Hepatocyte (in vitro differentiated cells): ENCODE measurements at regions not wholly inside any gene's neighbourhood (a gene's known extent, or its start where the extent isn't known, plus 50 kb on each side); places are given as distances from the start of the nearest gene placed in this dataset.
A peak's percentile ranks its signal among the peaks of the same experiment; 100 is the strongest.

ENCODE experiments used
- DNase-seq: peaks from one replicate; pipeline ENCODE4 v3.0.0-alpha.2; 2016; ENCODE audit warnings: low spot score
- H2AFZ ChIP-seq: fragments of 200-600 bp; sonication (generic); 2 replicates; pipeline ENCODE4 v1.6.0; 2016; ENCODE audit warnings: antibody characterized with exemption, mild to moderate bottlenecking
- H3K27ac ChIP-seq: fragments of 200-600 bp; sonication (generic); 2 replicates; pipeline ENCODE4 v1.5.1; 2016; ENCODE audit warnings: mild to moderate bottlenecking
- H3K27me3 ChIP-seq: fragments of 200-600 bp; sonication (generic); 2 replicates; pipeline ENCODE4 v1.6.1; 2016
- H3K36me3 ChIP-seq: fragments of 200-600 bp; sonication (generic); replicated peaks from 2 replicates; pipeline ENCODE4 v1.5.1; 2016; ENCODE audit warnings: low read depth; ENCODE audit not compliant: insufficient read depth
- H3K4me1 ChIP-seq: fragments of 200-600 bp; sonication (generic); 2 replicates; pipeline ENCODE4 v1.5.1; 2016; ENCODE audit warnings: mild to moderate bottlenecking, moderate library complexity; ENCODE audit not compliant: insufficient read depth
- H3K4me2 ChIP-seq: fragments of 200-600 bp; sonication (generic); 2 replicates; pipeline ENCODE4 v1.6.0; 2016
- H3K4me3 ChIP-seq: fragments of 200-600 bp; sonication (generic); 2 replicates; pipeline ENCODE4 v1.5.1; 2016; ENCODE audit warnings: mild to moderate bottlenecking
- H3K79me2 ChIP-seq: fragments of 200-600 bp; sonication (generic); 2 replicates; pipeline ENCODE4 v1.6.0; 2017; ENCODE audit warnings: mild to moderate bottlenecking
- H3K9me2 ChIP-seq: fragments of 200-600 bp; sonication (generic); replicated peaks from 2 replicates; pipeline ENCODE4 v1.6.0; 2017; ENCODE audit warnings: mild to moderate bottlenecking; ENCODE audit not compliant: insufficient read depth
- H3K9me3 ChIP-seq: fragments of 200-600 bp; sonication (generic); 2 replicates; pipeline ENCODE4 v1.5.1; 2016; ENCODE audit warnings: low read depth, mild to moderate bottlenecking
- H4K20me1 ChIP-seq: fragments of 200-600 bp; sonication (generic); 2 replicates; pipeline ENCODE4 v1.6.0; 2016; ENCODE audit warnings: mild to moderate bottlenecking; ENCODE audit not compliant: insufficient read depth, poor library complexity, severe bottlenecking
- EZH2 ChIP-seq: fragments of 200-600 bp; sonication (generic); IDR thresholded peaks from 2 replicates; pipeline ENCODE4 v1.6.1; 2016; ENCODE audit warnings: antibody characterized with exemption, mild to moderate bottlenecking, borderline replicate concordance
- EZH2phosphoT487 ChIP-seq: fragments of 200-600 bp; sonication (generic); IDR thresholded peaks from one replicate; pipeline ENCODE4 v1.6.1; 2018; ENCODE audit warnings: antibody characterized with exemption, mild to moderate bottlenecking, low read depth, moderate library complexity; ENCODE audit not compliant: unreplicated experiment, severe bottlenecking
- WGBS: methylation state at CpG from one replicate; pipeline ENCODE4 v1.1.6; 2016; ENCODE audit warnings: low lambda C conversion rate; ENCODE audit errors: missing lambda C conversion rate; 5-methylcytosine and 5-hydroxymethylcytosine counted together
- TF ChIP-seq, protein P1 (sequence below): fragments of 200-600 bp; sonication (generic); IDR thresholded peaks from 2 replicates; pipeline ENCODE4 v1.5.1; 2016; ENCODE audit warnings: antibody characterized with exemption, mild to moderate bottlenecking; ENCODE audit not compliant: poor library complexity

DNA sequence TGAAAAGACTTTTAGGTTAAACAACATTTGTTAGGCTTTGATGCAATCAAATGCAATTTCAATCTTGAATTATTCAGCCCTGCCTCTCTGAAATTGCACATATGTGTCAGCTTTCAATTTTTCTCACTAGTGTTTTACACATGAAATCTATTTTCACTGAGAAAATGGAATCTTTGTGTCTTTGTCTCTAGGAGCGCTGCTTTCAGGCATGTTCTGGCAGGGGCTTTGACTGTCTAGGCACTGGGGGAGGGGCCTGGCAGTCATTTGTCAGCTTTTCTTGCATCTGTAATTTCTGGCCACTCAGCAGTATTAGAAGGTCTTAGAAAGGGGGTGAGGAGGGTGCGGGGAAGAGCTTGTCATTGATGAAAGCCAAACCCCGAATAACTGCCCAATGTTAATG is 264.4 kb downstream of the PTPRC start:
- H3K79me2 ChIP-seq: peaks cover 46% of the 10 kb centered on the region
- no peaks in the 10 kb centered on the region for H3K9me3 ChIP-seq
- peak overlapping the region; percentile 42 for H3K4me2 ChIP-seq
- H3K36me3 ChIP-seq: no peaks in the 10 kb centered on the region
- H4K20me1 ChIP-seq: no peaks in the 10 kb centered on the region
- H3K9me2 ChIP-seq: no peaks in the 10 kb centered on the region
- H2AFZ ChIP-seq: no peak overlapping the region
- H3K27ac ChIP-seq: peak overlapping the region; percentile 51
- H3K27me3 ChIP-seq: no peaks in the 10 kb centered on the region
- DNase-seq: peak; percentile 12
- TF ChIP-seq EZH2phosphoT487: no peak
- TF ChIP-seq EZH2: no peak
- TF ChIP-seq, protein P1, sequence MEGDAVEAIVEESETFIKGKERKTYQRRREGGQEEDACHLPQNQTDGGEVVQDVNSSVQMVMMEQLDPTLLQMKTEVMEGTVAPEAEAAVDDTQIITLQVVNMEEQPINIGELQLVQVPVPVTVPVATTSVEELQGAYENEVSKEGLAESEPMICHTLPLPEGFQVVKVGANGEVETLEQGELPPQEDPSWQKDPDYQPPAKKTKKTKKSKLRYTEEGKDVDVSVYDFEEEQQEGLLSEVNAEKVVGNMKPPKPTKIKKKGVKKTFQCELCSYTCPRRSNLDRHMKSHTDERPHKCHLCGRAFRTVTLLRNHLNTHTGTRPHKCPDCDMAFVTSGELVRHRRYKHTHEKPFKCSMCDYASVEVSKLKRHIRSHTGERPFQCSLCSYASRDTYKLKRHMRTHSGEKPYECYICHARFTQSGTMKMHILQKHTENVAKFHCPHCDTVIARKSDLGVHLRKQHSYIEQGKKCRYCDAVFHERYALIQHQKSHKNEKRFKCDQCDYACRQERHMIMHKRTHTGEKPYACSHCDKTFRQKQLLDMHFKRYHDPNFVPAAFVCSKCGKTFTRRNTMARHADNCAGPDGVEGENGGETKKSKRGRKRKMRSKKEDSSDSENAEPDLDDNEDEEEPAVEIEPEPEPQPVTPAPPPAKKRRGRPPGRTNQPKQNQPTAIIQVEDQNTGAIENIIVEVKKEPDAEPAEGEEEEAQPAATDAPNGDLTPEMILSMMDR: no peak
- H3K4me3 ChIP-seq: no peak overlapping the region
- no peaks in the 10 kb centered on the region for H3K4me1 ChIP-seq
- 47% methylated on average over 3 of the region's 3 CpGs for WGBS

- no peak for DNase-seq
- H4K20me1 ChIP-seq: no peaks in the 10 kb centered on the region
- no peaks in the 10 kb centered on the region for H3K9me3 ChIP-seq
- H3K27me3 ChIP-seq: no peaks in the 10 kb centered on the region
- H3K36me3 ChIP-seq: no peaks in the 10 kb centered on the region
- H3K4me1 ChIP-seq: no peaks in the 10 kb centered on the region
- H3K4me3 ChIP-seq: no peak overlapping the region
- H3K27ac ChIP-seq: peak overlapping the region; percentile 51
- H3K79me2 ChIP-seq: peaks cover 50% of the 10 kb centered on the region
- no peaks in the 10 kb centered on the region for H3K9me2 ChIP-seq
- 67% methylated on average over 3 of the region's 3 CpGs for WGBS
- no peak overlapping the region for H2AFZ ChIP-seq
- TF ChIP-seq, protein P1: no peak
- TF ChIP-seq EZH2phosphoT487 (no peak), EZH2 (no peak)
- peak overlapping the region; percentile 42 for H3K4me2 ChIP-seq
Observed at GRCh38 chr1:198903621-198904020, 264.8 kb downstream of the PTPRC start.

DNA sequence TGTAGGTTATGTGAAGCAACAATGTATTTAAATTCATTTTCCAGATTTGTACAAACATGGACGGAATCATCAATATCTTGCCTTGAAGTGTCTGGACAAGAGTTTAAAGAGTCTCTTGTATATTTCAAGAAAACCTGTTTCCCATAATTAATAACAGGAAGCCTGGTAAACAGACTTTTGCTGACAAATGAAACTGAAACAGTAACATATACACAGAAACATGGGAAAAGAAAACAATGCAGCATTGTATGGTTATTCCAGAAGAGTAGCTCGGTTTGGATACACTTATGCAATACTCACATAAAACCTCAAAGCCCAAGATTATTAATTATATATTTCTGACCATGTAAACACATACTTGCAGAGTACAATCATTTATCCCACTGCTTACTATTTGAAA is 265.5 kb downstream of the PTPRC start:
- H3K4me1 ChIP-seq: no peaks in the 10 kb centered on the region
- 67% methylated on average over 2 of the region's 2 CpGs for WGBS
- no peak for DNase-seq
- no peak overlapping the region for H3K4me3 ChIP-seq
- H3K27me3 ChIP-seq: no peaks in the 10 kb centered on the region
- H3K9me3 ChIP-seq: no peaks in the 10 kb centered on the region
- H3K4me2 ChIP-seq: peak overlapping the region; percentile 42
- H3K79me2 ChIP-seq: peaks cover 57% of the 10 kb centered on the region
- TF ChIP-seq, protein P1: no peak
- TF ChIP-seq EZH2 (no peak), EZH2phosphoT487 (no peak)
- no peaks in the 10 kb centered on the region for H3K9me2 ChIP-seq
- no peaks in the 10 kb centered on the region for H3K36me3 ChIP-seq
- H4K20me1 ChIP-seq: no peaks in the 10 kb centered on the region
- no peak overlapping the region for H2AFZ ChIP-seq
- peak overlapping the region; percentile 51 for H3K27ac ChIP-seq
